H4 (cell line): ENCODE measurements at regions not wholly inside any gene's neighbourhood (a gene's known extent, or its start where the extent isn't known, plus 50 kb on each side); places are given as distances from the start of the nearest gene placed in this dataset.

Source experiments
- DNase-seq: peaks from one replicate; pipeline ENCODE4 v3.0.0-alpha.2; 2015; ENCODE audit warnings: low spot score

DNA sequence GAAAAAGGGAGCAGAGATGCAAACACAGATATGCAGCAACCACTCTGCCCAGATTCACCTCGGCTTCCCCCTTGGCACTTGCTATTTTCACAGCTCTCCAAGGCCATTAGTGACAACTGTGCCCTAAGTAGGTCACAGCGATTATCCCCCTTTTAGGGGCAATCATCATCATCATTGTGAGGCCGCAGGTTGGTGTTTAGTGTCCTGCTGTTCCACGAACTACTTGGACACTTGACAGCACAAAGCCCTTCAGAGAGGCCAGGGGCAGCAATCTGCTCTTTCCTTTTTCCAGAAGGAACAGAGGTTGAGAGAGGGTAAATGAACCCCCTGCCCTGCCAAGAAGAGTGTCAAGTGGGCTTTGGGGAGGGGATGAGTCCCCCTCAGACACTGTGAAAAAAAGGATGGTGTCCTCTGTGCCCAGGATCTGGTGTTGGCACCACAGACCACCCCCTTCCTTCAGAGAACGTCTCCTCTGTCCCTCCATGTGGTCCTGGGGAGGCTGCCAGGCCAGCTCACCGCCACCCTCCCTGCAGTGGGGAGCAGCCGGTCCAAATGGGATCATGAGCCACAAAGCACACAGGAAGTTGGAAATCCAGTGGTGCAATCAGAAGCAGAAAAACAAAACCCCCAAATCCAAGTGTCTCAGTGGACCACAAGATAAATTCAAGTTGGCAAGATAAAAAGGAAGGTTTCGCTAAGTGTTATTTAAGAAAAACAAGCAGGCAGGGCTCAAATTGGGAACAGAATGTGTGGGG is 78.4 kb upstream of the MED9 start:
- no peak for DNase-seq

DNA sequence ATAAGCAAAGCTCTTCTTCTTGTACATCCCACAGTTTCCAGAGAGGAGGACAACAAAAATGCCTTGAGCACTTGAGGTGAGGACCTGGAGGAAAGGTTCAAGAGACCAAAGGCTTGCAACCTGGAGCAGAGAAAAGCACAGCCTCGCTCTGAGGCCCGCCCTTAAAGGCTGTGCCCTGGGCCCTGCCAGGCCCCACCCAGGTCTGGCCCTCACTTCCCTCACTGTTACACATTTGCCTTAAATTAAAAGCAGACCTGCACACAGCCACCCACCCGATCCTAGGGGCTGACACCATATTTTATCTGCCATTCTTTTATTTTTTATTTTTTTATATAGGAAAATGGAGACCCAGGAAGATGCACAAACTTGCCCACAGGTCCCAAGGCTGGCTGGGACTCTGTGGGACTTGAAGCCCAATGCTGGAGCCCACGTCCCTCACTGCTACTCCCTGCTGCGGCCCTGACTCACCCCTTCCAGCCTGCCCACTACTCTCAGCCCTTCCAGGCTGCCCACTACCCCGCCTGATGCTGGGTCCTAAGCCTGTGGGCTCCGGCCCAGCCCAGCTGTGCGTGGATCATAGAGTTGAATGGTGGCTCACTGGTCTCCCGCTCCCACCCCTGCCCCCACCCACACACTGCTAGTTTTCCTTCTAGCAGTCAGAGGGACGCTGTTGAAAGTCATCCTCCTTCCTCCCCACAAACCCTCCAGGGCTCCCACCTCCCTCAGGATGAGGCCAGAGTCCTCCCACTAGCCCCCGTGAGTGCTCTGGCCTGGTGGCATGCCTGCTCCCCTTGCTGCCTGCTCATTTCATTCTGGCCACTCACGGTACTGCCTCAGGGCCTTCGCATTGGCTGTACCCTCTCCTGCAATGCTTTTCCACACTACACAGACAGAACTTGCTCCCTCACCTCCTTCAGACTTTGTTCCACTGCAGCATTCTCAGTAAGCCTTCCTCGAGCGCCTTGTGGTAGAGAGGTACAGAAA is 77.6 kb upstream of the MED9 start:
- no peak for DNase-seq

DNA sequence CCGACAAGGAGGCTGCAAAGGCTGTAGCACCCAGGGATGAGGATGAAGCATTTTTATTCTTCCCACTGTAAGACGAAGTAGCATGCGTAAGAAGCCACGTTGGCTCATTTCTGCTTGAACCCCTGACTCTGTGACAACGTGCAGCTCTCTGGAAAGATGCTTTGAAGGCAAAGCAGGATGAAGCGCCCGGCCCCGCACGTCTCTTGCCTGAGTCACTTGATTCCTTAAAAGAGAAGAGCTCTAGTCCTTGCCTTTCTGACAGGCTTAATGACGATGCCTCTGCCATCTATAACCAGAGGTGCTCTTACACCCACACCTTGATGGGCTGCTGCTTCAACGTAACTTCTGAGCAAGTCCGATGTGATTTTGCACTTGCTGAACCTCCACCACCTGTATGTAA is 76.7 kb upstream of the MED9 start:
- DNase-seq = no peak

- DNase-seq = no peak
These were observed 76.1 kb upstream of the MED9 start for GRCh38 chr17:17400566-17401184.

GRCh38 chr17:17401271-17401781 is 75.5 kb upstream of the MED9 start:
- DNase-seq = peak; percentile 82

DNA sequence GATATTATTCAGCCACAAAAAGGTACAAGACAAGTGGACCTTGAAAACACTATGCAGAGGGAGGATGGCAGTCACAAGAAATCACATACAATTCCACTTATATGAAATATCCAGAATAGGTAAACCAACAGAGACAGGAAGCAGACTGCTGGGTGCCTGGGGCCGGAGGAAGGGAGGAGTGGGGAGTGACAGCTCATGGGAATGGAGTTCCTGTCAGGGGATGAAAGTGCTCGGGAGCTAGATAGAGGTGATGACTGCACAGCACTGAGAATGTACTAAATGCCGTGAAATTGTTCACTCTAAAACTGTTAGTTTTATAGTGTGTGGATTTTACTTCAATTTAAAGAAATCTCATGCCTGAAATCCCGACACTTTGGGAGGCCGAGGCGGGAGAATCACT is 74.2 kb upstream of the MED9 start:
- no peak for DNase-seq

GRCh38 chr17:17403065-17403464 is 73.7 kb upstream of the MED9 start:
- DNase-seq = no peak

- no peak for DNase-seq
These were observed 72.8 kb upstream of the MED9 start for GRCh38 chr17:17403899-17404576.

- DNase-seq = no peak
These were observed 71.1 kb upstream of the MED9 start for GRCh38 chr17:17405673-17406072.

- no peak for DNase-seq
These were observed 70.6 kb upstream of the MED9 start for GRCh38 chr17:17406225-17406624.

- no peak for DNase-seq
These were observed 68.5 kb upstream of the MED9 start for GRCh38 chr17:17408236-17408794.

GRCh38 chr17:17410357-17410756 is 66.4 kb upstream of the MED9 start:
- DNase-seq = no peak

- no peak for DNase-seq
These were observed 65.1 kb upstream of the MED9 start for GRCh38 chr17:17411692-17412091.

DNA sequence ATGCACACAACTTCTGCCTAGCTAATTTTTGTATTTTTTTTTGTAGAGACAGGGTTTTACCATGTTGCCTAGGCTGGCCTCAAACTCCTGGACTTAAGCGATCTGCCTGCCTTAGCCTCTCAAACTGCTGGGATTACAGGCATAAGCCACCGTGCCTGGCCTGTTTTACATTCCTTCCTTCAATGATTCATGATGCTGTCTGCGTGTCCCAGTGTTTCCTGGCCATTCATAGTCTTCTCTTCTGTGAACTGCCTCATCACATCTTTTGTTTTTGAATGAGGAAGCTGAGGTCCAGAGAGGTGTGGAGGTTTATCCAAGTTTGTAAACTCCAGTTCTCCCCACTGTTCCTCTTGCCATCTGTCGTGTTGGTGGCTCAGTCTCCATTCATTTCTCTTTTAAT is 64.5 kb upstream of the MED9 start:
- no peak for DNase-seq

DNA sequence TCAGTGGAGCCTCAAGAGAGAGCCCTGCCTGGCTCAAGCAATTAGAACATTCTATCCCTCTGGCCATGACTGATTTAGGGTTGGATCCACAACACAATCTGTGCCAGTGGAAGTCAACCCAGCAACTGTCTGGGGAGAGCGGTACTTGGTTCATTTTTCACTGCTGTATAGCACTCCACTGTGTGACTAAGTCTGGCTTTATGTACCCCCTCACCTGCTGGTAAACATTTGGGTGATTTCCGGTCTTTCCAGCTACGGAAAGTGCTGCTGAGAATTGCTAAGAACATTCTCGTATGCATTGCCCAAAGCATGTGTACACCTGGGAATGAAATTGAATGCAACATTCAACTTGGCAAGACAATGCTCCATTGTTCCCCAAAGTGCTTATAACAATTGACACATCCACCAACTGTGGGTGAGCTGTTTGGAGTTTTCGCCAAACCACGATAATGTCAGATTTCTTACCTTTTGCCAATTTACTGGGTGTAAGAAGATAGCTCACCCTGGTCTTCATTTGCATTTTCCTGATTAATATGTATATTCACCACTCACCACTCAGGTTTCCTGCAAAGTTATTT is 63.5 kb upstream of the MED9 start:
- no peak for DNase-seq

- DNase-seq = no peak
These were observed 63.0 kb upstream of the MED9 start for GRCh38 chr17:17413821-17414220.

DNA sequence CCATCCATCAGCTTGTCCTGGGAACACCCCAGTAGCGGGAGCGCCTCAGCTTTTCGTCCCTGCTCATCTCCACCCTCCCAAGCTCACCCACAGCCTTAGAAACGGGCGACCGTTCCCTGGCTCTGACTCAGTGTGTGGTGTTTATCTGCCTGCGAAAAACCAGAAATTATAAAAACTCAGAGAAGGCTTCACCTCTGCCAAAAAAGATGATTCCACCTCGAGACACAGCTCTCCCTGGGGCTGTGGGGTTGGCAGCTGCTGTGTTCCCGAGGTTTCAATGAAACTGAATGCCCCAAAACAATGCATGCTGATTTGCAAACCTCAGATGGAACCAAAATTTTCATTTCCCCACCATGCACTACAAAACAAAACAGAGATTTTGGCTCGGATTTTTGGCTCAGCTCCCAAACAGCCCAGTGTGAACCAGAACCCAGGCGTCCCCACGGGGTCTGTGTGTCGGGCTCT is 62.4 kb upstream of the MED9 start:
- no peak for DNase-seq

DNA sequence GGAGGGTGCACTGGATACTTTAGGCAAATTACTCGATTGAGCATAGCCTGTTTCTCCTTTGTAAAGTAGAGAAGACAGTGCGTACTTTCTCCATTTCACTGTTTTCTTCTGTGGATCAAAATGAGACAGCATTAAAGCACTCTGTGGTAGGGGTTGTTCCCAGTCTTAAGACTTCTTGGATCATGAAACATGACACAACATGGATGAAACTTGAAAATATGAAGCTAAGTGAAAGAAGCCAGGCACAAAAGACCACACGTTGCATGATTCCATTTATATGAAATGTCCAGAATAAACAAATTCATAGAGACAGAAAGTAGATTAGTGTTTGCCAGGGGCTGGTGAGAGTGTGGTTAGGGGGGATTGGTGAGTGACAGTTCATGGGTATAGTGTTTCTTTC is 61.8 kb upstream of the MED9 start:
- DNase-seq = no peak

GRCh38 chr17:17416007-17416399 is 60.8 kb upstream of the MED9 start:
- DNase-seq = peak; percentile 86

GRCh38 chr17:17416400-17417360 is 60.1 kb upstream of the MED9 start:
- DNase-seq = peak; percentile 71
